GM19438 (cell line): ENCODE measurements at regions not wholly inside any gene's neighbourhood (a gene's known extent, or its start where the extent isn't known, plus 50 kb on each side); places are given as distances from the start of the nearest gene placed in this dataset.

Source experiments
- ATAC-seq: cut with Tn5 transposase; IDR thresholded peaks from one replicate; pipeline ENCODE4 v1.9.1; 2021; ENCODE audit warnings: low read depth; ENCODE audit not compliant: unreplicated experiment

- no peak for ATAC-seq
These were observed 1086.8 kb upstream of the PIK3C3 start for GRCh38 chr18:40868110-40868858.

DNA sequence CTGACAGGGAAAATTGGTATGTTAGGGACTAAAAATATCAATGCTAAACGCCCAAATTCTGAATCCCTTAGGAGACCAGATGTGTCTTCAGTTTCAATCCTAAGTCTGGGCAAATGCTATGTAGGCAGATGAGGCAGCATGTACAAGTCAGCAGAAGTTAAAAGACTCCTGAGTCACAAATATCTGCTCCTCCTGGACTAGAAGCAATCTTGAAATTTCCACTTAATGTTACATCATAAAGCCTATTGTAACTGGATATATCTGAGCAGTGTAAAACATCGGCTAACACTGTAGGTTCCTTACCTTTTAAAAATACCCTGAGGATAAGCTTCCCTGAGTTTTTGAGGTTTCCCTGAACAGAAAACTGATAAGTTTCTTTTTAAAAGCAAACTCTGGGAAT lies 1087.6 kb upstream of the PIK3C3 start:
- no peak for ATAC-seq

- no peak for ATAC-seq
These were observed 1088.1 kb upstream of the PIK3C3 start for GRCh38 chr18:40866968-40867367.

- ATAC-seq: no peak
These were observed 1088.9 kb upstream of the PIK3C3 start for GRCh38 chr18:40866013-40866645.

- ATAC-seq: no peak
These were observed 1090.2 kb upstream of the PIK3C3 start for GRCh38 chr18:40864846-40865245.

DNA sequence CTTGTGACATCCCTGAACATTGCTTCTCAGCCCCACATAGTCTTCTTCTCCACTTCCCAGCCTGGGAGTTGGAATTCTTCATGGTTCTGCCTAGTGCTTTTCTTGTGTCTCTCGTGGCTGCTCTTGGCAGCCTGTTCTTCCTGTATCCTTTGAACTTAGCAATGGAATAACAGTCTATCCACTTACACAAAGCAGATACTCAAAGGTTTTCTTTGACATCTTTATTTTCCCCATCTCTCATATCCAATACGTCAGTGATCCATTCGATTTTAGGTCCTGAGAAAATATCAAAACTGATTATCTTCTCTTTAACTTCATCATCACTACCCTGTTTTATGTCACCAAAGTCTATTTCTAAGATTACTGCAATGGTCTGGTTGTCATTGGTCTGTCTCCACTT lies 1091.2 kb upstream of the PIK3C3 start:
- ATAC-seq: no peak

- ATAC-seq: no peak
These were observed 1094.8 kb upstream of the PIK3C3 start for GRCh38 chr18:40860189-40860588.

GRCh38 chr18:40855661-40856060 lies 1099.4 kb upstream of the PIK3C3 start:
- no peak for ATAC-seq

- ATAC-seq: no peak
These were observed 1102.6 kb upstream of the PIK3C3 start for GRCh38 chr18:40852406-40852805.

GRCh38 chr18:40851014-40851429 lies 1104.0 kb upstream of the PIK3C3 start:
- no peak for ATAC-seq

DNA sequence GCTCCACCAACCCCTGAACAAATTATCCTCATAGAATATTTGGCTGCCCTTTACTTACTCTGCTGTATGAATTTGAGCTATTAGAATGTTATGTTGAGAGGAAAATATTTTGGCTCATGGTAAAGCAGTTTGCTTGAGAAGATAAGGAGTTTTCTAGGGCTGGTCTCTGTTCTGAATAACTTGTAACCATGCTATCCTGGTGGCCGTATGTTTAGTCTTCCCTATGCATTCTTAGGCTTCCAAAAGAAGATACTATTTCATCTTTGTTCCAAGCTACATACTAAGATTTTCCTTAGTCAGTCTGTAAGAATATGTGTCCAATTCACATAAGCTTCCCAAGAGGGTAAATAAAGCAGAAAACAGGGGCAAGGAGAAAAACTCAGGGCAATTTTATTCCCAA lies 1105.1 kb upstream of the PIK3C3 start:
- ATAC-seq: no peak

DNA sequence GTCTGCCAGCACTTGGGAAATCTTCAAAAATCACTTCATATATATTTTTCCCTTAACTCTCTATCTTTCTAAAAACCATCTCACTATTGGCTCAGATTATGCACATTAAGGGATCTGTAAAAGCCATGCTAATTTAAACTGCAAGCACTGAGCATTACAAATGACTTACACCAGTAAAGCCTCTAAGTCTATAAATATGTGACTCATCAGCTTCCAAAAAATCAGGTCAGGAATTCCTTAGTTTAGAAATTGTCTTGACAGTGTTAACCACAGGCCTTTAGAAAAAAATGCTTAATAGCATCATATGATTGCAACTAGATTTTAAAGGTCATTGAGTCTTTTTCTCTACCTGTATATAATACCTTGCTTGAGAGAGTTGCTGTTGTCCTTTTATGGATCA lies 1113.6 kb upstream of the PIK3C3 start:
- no peak for ATAC-seq

GRCh38 chr18:40841063-40841462 lies 1114.0 kb upstream of the PIK3C3 start:
- no peak for ATAC-seq

DNA sequence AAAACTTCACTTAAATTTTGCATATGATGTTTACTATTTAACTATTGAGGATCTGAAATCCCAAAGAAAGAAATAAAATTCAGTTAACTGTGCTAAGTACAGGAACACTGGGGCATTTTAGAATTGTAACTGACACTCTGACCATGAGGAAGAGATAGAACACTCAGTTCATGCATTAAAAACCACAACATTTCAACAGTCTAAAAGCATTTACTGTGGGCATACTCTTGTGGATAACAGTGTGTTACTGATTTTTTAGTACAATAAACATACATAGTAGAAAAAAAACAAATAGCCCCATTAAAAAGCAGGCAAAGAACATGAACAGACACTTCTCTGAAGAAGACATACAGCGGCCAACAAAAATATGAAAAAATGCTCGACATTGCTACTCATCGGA lies 1122.7 kb upstream of the PIK3C3 start:
- ATAC-seq: no peak

GRCh38 chr18:40824291-40824690 lies 1130.7 kb upstream of the PIK3C3 start:
- ATAC-seq: no peak

- no peak for ATAC-seq
These were observed 1133.3 kb upstream of the PIK3C3 start for GRCh38 chr18:40821596-40822243.

GRCh38 chr18:40812981-40813515 lies 1142.0 kb upstream of the PIK3C3 start:
- no peak for ATAC-seq

GRCh38 chr18:40810372-40810771 lies 1144.7 kb upstream of the PIK3C3 start:
- ATAC-seq: no peak

DNA sequence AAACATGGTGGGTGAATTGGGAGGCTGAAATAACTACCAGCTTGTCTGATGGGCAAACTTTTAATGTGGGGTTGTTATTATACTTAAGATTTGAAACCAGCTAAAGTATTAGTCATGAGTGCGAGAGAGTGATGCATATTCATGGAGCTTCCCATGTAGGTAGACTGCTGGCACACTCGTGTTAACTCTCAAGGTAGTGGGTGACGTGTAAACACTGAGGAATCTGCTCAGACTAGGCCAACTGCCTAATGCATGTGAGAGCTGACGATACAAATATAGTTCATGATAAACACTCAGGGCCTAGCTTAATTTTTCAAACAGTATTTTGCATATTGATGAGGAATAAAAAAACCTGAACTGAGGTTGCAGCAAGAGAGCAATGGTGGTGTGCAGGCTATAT lies 1165.7 kb upstream of the PIK3C3 start:
- no peak for ATAC-seq

- ATAC-seq: no peak
These were observed 1172.4 kb upstream of the PIK3C3 start for GRCh38 chr18:40782453-40783130.

- no peak for ATAC-seq
These were observed 1185.2 kb upstream of the PIK3C3 start for GRCh38 chr18:40769786-40770185.
